IMR-90 (cell line): ENCODE measurements at regions not wholly inside any gene's neighbourhood (a gene's known extent, or its start where the extent isn't known, plus 50 kb on each side); places are given as distances from the start of the nearest gene placed in this dataset.

Source experiments
- ATAC-seq: fragments of 200-7000 bp; cut with Tn5 transposase; 2 replicates; pipeline ENCODE4 v1.9.1; 2020; ENCODE audit warnings: low read depth, mild to moderate bottlenecking, moderate library complexity
- BruUV-seq: library from RNA; stranded (reverse); fragments of 400-500 nt; replicated peaks from 2 replicates; lab custom pipeline; 2021; lab: Mats Ljungman, UMichigan
- CTCF ChIA-PET: fragments of 300-600 bp; formaldehyde crosslinking; extraction: SDS; loops from one replicate; lab custom pipeline; 2021; ENCODE audit warnings: antibody characterized with exemption; lab: Yijun Ruan, JAX
- POLR2A ChIA-PET: fragments of 300-600 bp; sonication (Branson Sonifier 250); formaldehyde crosslinking; loops from one replicate; lab custom pipeline; 2022; ENCODE audit warnings: antibody characterized with exemption; ENCODE audit not compliant: unreplicated experiment; lab: Charles Lee
- DNase-seq: peaks from one replicate; pipeline ENCODE4 v3.0.0; 2013
- H2AFZ ChIP-seq: replicated peaks from 2 replicates; pipeline ENCODE3; 2013; ENCODE audit warnings: low read length, mild to moderate bottlenecking; ENCODE audit not compliant: poor library complexity
- H2AK5ac ChIP-seq: 2 replicates; pipeline ENCODE4 v1.6.1; 2013; ENCODE audit warnings: low read depth, low read length, inconsistent platforms
- H2AK9ac ChIP-seq: replicated peaks from 2 replicates; pipeline ENCODE3; 2013; ENCODE audit warnings: mild to moderate bottlenecking, low read depth, low read length, moderate library complexity; ENCODE audit not compliant: poor library complexity
- H2BK120ac ChIP-seq: 2 replicates; pipeline ENCODE4 v1.6.1; 2013; ENCODE audit warnings: low read depth, low read length, inconsistent platforms
- H2BK15ac ChIP-seq: 3 replicates; pipeline ENCODE4 v1.6.1; 2013; ENCODE audit warnings: low read depth, low read length, inconsistent platforms
- H2BK20ac ChIP-seq: 2 replicates; pipeline ENCODE4 v1.6.1; 2013; ENCODE audit warnings: low read depth, mild to moderate bottlenecking, inconsistent platforms, low read length, moderate library complexity
- H2BK5ac ChIP-seq: 2 replicates; pipeline ENCODE4 v1.6.1; 2013; ENCODE audit warnings: mild to moderate bottlenecking, low read depth, low read length, inconsistent platforms; ENCODE audit not compliant: poor library complexity, severe bottlenecking
- H3K14ac ChIP-seq: replicated peaks from 2 replicates; pipeline ENCODE4 v1.6.1; 2013; ENCODE audit warnings: low read depth, low read length, inconsistent platforms
- H3K18ac ChIP-seq: 2 replicates; pipeline ENCODE4 v1.6.1; 2013; ENCODE audit warnings: low read depth, low read length, control low read depth
- H3K23ac ChIP-seq: 2 replicates; pipeline ENCODE4 v1.6.1; 2013; ENCODE audit warnings: low read depth, low read length, inconsistent platforms
- H3K27ac ChIP-seq: 2 replicates; pipeline ENCODE4 v1.5.1; 2013; ENCODE audit warnings: mild to moderate bottlenecking, control low read depth, low read length; ENCODE audit not compliant: insufficient read depth
- H3K27me3 ChIP-seq: 2 replicates; pipeline ENCODE4 v1.6.1; 2013; ENCODE audit warnings: low read length; ENCODE audit not compliant: control insufficient read depth, insufficient read depth
- H3K36me3 ChIP-seq: 2 replicates; pipeline ENCODE4 v1.6.1; 2013; ENCODE audit warnings: low read length, mixed read lengths; ENCODE audit not compliant: control insufficient read depth, insufficient read depth
- H3K4ac ChIP-seq: 2 replicates; pipeline ENCODE4 v1.6.1; 2013; ENCODE audit warnings: low read depth, low read length, inconsistent platforms
- H3K4me1 ChIP-seq: 2 replicates; pipeline ENCODE4 v1.6.1; 2013; ENCODE audit warnings: low read length, mixed read lengths; ENCODE audit not compliant: control insufficient read depth, insufficient read depth
- H3K4me2 ChIP-seq: 2 replicates; pipeline ENCODE4 v1.6.1; 2013; ENCODE audit warnings: low read depth, mild to moderate bottlenecking, control low read depth, low read length, moderate library complexity
- H3K4me3 ChIP-seq: 2 replicates; pipeline ENCODE4 v1.5.1; 2013; ENCODE audit warnings: low read depth, mild to moderate bottlenecking, control low read depth, low read length, moderate library complexity; ENCODE audit not compliant: insufficient read depth
- H3K56ac ChIP-seq: 2 replicates; pipeline ENCODE4 v1.6.1; 2013; ENCODE audit warnings: low read length, inconsistent platforms; ENCODE audit not compliant: insufficient read depth; ENCODE audit errors: extremely low read depth
- H3K79me1 ChIP-seq, 2 experiments: 2 replicates each; pipeline ENCODE4 v1.6.1; 2013; ENCODE audit warnings: low read length in 2 of 2, inconsistent platforms in 1 of 2, low read depth in 1 of 2
- H3K9ac ChIP-seq: 2 replicates; pipeline ENCODE4 v1.6.1; 2013; ENCODE audit warnings: low read depth, low read length, control low read depth
- H3K9me1 ChIP-seq: 2 replicates; pipeline ENCODE4 v1.6.1; 2013; ENCODE audit warnings: low read length, inconsistent platforms; ENCODE audit not compliant: insufficient read depth
- H3K9me3 ChIP-seq: 2 replicates; pipeline ENCODE4 v1.6.1; 2013; ENCODE audit warnings: low read length; ENCODE audit not compliant: control insufficient read depth, insufficient read depth
- H4K20me1 ChIP-seq: 2 replicates; pipeline ENCODE4 v1.6.1; 2013; ENCODE audit warnings: low read length, inconsistent platforms; ENCODE audit not compliant: insufficient read depth
- H4K5ac ChIP-seq: 2 replicates; pipeline ENCODE4 v1.6.1; 2013; ENCODE audit warnings: mild to moderate bottlenecking, low read depth, low read length, control low read depth
- H4K8ac ChIP-seq, 2 experiments: 2 replicates each; pipeline ENCODE4 v1.6.1; 2013; ENCODE audit warnings: low read depth in 2 of 2, low read length in 2 of 2, control low read depth in 1 of 2, inconsistent platforms in 1 of 2
- H4K91ac ChIP-seq: 2 replicates; pipeline ENCODE4 v1.6.1; 2013; ENCODE audit warnings: low read depth, low read length, inconsistent platforms; ENCODE audit not compliant: insufficient read depth
- BHLHE40 ChIP-seq: fragments of 150-350 bp; IDR thresholded peaks from 2 replicates; pipeline ENCODE4 v1.6.1; 2016; ENCODE audit warnings: mild to moderate bottlenecking, low read depth, low read length
- CEBPB ChIP-seq: IDR thresholded peaks from 2 replicates; pipeline ENCODE4 v1.6.1; 2012; ENCODE audit warnings: low read depth, low read length, improper control_type of control experiment
- CHD1 ChIP-seq: IDR thresholded peaks from 2 replicates; pipeline ENCODE4 v1.6.1; 2012; ENCODE audit warnings: low read depth, low read length, improper control_type of control experiment
- CTCF ChIP-seq: conservative IDR thresholded peaks from 2 replicates; pipeline ENCODE4 v1.5.1; 2012; ENCODE audit warnings: mild to moderate bottlenecking, low read depth, low read length, improper control_type of control experiment
- ELK1 ChIP-seq: fragments of 150-350 bp; IDR thresholded peaks from 2 replicates; pipeline ENCODE4 v1.6.1; 2016; ENCODE audit warnings: low read depth, mild to moderate bottlenecking, low read length, moderate library complexity, borderline replicate concordance
- FOS ChIP-seq: fragments of 150-350 bp; IDR thresholded peaks from 2 replicates; pipeline ENCODE4 v1.6.1; 2016; ENCODE audit warnings: low read depth, low read length
- MAZ ChIP-seq: IDR thresholded peaks from 2 replicates; pipeline ENCODE4 v1.6.1; 2012; ENCODE audit warnings: low read depth, mild to moderate bottlenecking, low read length, improper control_type of control experiment, moderate library complexity, borderline replicate concordance
- MXI1 ChIP-seq: IDR thresholded peaks from 2 replicates; pipeline ENCODE4 v1.6.1; 2012; ENCODE audit warnings: low read depth, mild to moderate bottlenecking, low read length, moderate library complexity, borderline replicate concordance
- NFE2L2 ChIP-seq: fragments of 150-350 bp; IDR thresholded peaks from 2 replicates; pipeline ENCODE4 v1.6.1; 2016; ENCODE audit warnings: low read depth, mild to moderate bottlenecking, low read length
- POLR2A ChIP-seq: IDR thresholded peaks from 2 replicates; pipeline ENCODE4 v1.6.1; 2012; ENCODE audit warnings: mild to moderate bottlenecking, low read depth, low read length
- RAD21 ChIP-seq: IDR thresholded peaks from 2 replicates; pipeline ENCODE4 v1.6.1; 2012; ENCODE audit warnings: low read length, improper control_type of control experiment
- RCOR1 ChIP-seq: IDR thresholded peaks from 2 replicates; pipeline ENCODE4 v1.6.1; 2012; ENCODE audit warnings: mild to moderate bottlenecking, low read length, improper control_type of control experiment; ENCODE audit not compliant: insufficient replicate concordance
- RFX5 ChIP-seq: IDR thresholded peaks from 2 replicates; pipeline ENCODE4 v1.8.0; 2012; ENCODE audit warnings: low read depth, mild to moderate bottlenecking, low read length, moderate library complexity
- SMC3 ChIP-seq: fragments of 150-350 bp; IDR thresholded peaks from 2 replicates; pipeline ENCODE4 v1.6.1; 2016; ENCODE audit warnings: low read depth, mild to moderate bottlenecking, antibody characterized with exemption, low read length, moderate library complexity
- USF2 ChIP-seq: fragments of 150-350 bp; IDR thresholded peaks from 2 replicates; pipeline ENCODE4 v1.6.1; 2017; ENCODE audit warnings: mild to moderate bottlenecking, antibody characterized with exemption, low read length, low read depth
- WGBS, 2 experiments: methylation state at CpG; one replicate each; pipeline versions ENCODE4 v1.1.5 to v1.1.7; 2013; ENCODE audit warnings: missing lambda C conversion rate in 2 of 2; ENCODE audit not compliant: insufficient read length in 1 of 2; ENCODE audit errors: extremely low coverage in 2 of 2; 5-methylcytosine and 5-hydroxymethylcytosine counted together
- dilution Hi-C: fragments of 300-500 bp; cut with HindIII; formaldehyde crosslinking; loops from one replicate; pipeline ENCODE4 v1.14.3; 2018; ENCODE audit warnings: low sequenced_read_pairs; ENCODE audit not compliant: unreplicated experiment
- in situ Hi-C: fragments of 300-500 bp; cut with MboI; formaldehyde crosslinking; loops from 3 replicates; pipeline ENCODE4 v1.14.3; 2019; ENCODE audit warnings: low sequenced_read_pairs, inconsistent platforms, mixed read lengths
- intact Hi-C: fragments of 100-400 bp; cut with micrococcal nuclease; formaldehyde crosslinking; loops from 2 replicates; pipeline ENCODE4 v1.10.0; 2022

- Histone ChIP-seq H2BK15ac (no peak overlapping the region), H3K27ac (no peak overlapping the region), H3K27me3 (peaks cover 4% of the 10 kb centered on the region), H4K91ac (no peak overlapping the region), H2BK120ac (no peak overlapping the region), H3K9me1 (no peaks in the 10 kb centered on the region), H2BK5ac (no peak overlapping the region), H3K14ac (no peak overlapping the region), H3K9ac (no peak overlapping the region), H2BK20ac (no peak overlapping the region), H3K4ac (no peak overlapping the region), H3K4me3 (no peak overlapping the region), H2AK5ac (no peak overlapping the region), H3K36me3 (no peaks in the 10 kb centered on the region), H4K5ac (no peak overlapping the region), H2AFZ (no peak overlapping the region), H3K4me1 (no peaks in the 10 kb centered on the region), H3K4me2 (no peak overlapping the region), H3K79me1 (no peaks in the 10 kb centered on the region), H4K20me1 (no peaks in the 10 kb centered on the region), H3K56ac (no peak overlapping the region), H2AK9ac (no peak overlapping the region), H3K9me3 (no peaks in the 10 kb centered on the region), H3K18ac (no peak overlapping the region), H4K8ac (no peak overlapping the region), H3K23ac (no peak overlapping the region)
- ATAC-seq (no peak), DNase-seq (no peak)
- TF ChIP-seq CEBPB = no peak
- TF ChIP-seq ELK1 = no peak
- no peak for TF ChIP-seq FOS
- TF ChIP-seq NFE2L2 = no peak
- TF ChIP-seq MXI1 = no peak
- TF ChIP-seq RAD21 = no peak
- no peak for TF ChIP-seq BHLHE40
- no peak for TF ChIP-seq CHD1
- no peak for TF ChIP-seq USF2
- TF ChIP-seq CTCF = no peak
- TF ChIP-seq MAZ = no peak
- TF ChIP-seq RFX5 = no peak
- TF ChIP-seq SMC3 = no peak
- TF ChIP-seq RCOR1 = no peak
- TF ChIP-seq POLR2A = no peak
- POLR2A ChIA-PET = no interaction called here
- CTCF ChIA-PET = no interaction called here
- intact Hi-C loops (no loop called here), dilution Hi-C loops (no loop called here), in situ Hi-C loops (no loop called here)
- no CpG with 5 or more reads among the region's 1 CpG for WGBS, 2 experiments
- BruUV-seq = no TSS peak
These were observed 370.2 kb downstream of the GADD45G start for GRCh38 chr9:89975024-89975423.
